K562 (cell line): ENCODE measurements at regions not wholly inside any gene's neighbourhood (a gene's known extent, or its start where the extent isn't known, plus 50 kb on each side); places are given as distances from the start of the nearest gene placed in this dataset.

Source experiments
- ATAC-seq: fragments of 200-7000 bp; cut with Tn5 transposase; 3 replicates; pipeline ENCODE4 v1.9.1; 2020; ENCODE audit warnings: moderate library complexity
- BruUV-seq: library from RNA; stranded (reverse); fragments of 400-500 nt; replicated peaks from 2 replicates; lab custom pipeline; 2021; lab: Mats Ljungman, UMichigan
- CTCF ChIA-PET: fragments of 300-600 bp; formaldehyde crosslinking; extraction: SDS; loops from one replicate; lab custom pipeline; 2021; ENCODE audit warnings: low intra/inter-chr PET ratio; lab: Yijun Ruan, JAX
- POLR2A ChIA-PET: fragments of 300-600, 350-650 bp; sonication (Branson Sonifier 250); formaldehyde crosslinking; extraction: SDS; loops from one replicate; lab custom pipeline; 2021; ENCODE audit warnings: antibody characterized with exemption, inconsistent platforms; lab: Yijun Ruan, JAX
- DNase-seq, 4 experiments: peaks; one replicate each; pipeline versions ENCODE4 v3.0.0 to v3.0.0-alpha.2; 2011 to 2018; ENCODE audit warnings: low spot score in 3 of 4, mixed read lengths in 3 of 4; ENCODE audit errors: extremely low read depth in 1 of 4
- FAIRE-seq: peaks from 2 replicates; lab custom pipeline; 2011; peaks lifted over from hg19 to GRCh38; lab: Jason Lieb, UNC
- H2AFZ ChIP-seq: 2 replicates; pipeline ENCODE4 v1.6.0; 2011; ENCODE audit warnings: low read depth, low read length, control low read depth, inconsistent platforms
- H3K27ac ChIP-seq: fragments of 200-600 bp; 3 replicates; pipeline ENCODE4 v1.8.0; 2011; ENCODE audit warnings: low read depth, mild to moderate bottlenecking, control low read depth, inconsistent platforms, low read length, moderate library complexity, mixed read lengths; ENCODE audit errors: extremely low read depth
- H3K27me3 ChIP-seq, 2 experiments: fragments of 300-600 bp in 1 of 2; 2 replicates in 1 of 2; 3 replicates in 1 of 2; pipeline versions ENCODE4 v1.6.0 to v1.8.0; 2011; ENCODE audit warnings: inconsistent platforms in 2 of 2, low read length in 2 of 2, mild to moderate bottlenecking in 1 of 2, mixed read lengths in 1 of 2, moderate library complexity in 1 of 2; ENCODE audit not compliant: control insufficient read depth in 2 of 2, insufficient read depth in 2 of 2
- H3K36me3 ChIP-seq: fragments of 300-600 bp; 3 replicates; pipeline ENCODE4 v1.8.0; 2011; ENCODE audit warnings: mild to moderate bottlenecking, low read length, inconsistent platforms; ENCODE audit not compliant: control insufficient read depth, insufficient read depth
- H3K4me1 ChIP-seq, 2 experiments: fragments of 200-600 bp in 1 of 2; replicated peaks in 1 of 2; 2 replicates in 1 of 2; 3 replicates in 1 of 2; pipeline versions ENCODE4 v1.5.1 to v1.8.0; 2011; ENCODE audit warnings: inconsistent platforms in 2 of 2, low read length in 2 of 2, mild to moderate bottlenecking in 1 of 2, mixed read lengths in 1 of 2, moderate library complexity in 1 of 2; ENCODE audit not compliant: control insufficient read depth in 2 of 2, insufficient read depth in 2 of 2
- H3K4me2 ChIP-seq: 2 replicates; pipeline ENCODE4 v1.6.1; 2011; ENCODE audit warnings: low read length, control low read depth, inconsistent platforms, mixed read lengths; ENCODE audit not compliant: insufficient read depth
- H3K4me3 ChIP-seq: fragments of 200-600 bp; sonication (generic), shearing (Covaris generic); 2 replicates; pipeline ENCODE4 v1.5.1; 2016; ENCODE audit warnings: control low read depth, inconsistent platforms
- H3K79me2 ChIP-seq: fragments of 200-600 bp; 3 replicates; pipeline ENCODE4 v1.8.0; 2011; ENCODE audit warnings: low read length, inconsistent platforms; ENCODE audit not compliant: control insufficient read depth, insufficient read depth
- H3K9ac ChIP-seq, 2 experiments: 2 replicates each; pipeline versions ENCODE4 v1.6.0 to v1.6.1; 2011; ENCODE audit warnings: low read depth in 2 of 2, low read length in 2 of 2, control low read depth in 1 of 2, inconsistent platforms in 1 of 2, mild to moderate bottlenecking in 1 of 2, mixed read lengths in 1 of 2; ENCODE audit not compliant: insufficient read depth in 1 of 2
- H3K9me1 ChIP-seq: one replicate; pipeline ENCODE4 v1.6.0; 2011; ENCODE audit warnings: inconsistent platforms, mild to moderate bottlenecking, low read length, moderate library complexity; ENCODE audit not compliant: control insufficient read depth, insufficient read depth
- H3K9me3 ChIP-seq: replicated peaks from 2 replicates; pipeline ENCODE4 v1.5.1; 2011; ENCODE audit warnings: low read depth, low read length, inconsistent platforms; ENCODE audit not compliant: control insufficient read depth, insufficient read depth
- H4K20me1 ChIP-seq: replicated peaks from 2 replicates; pipeline ENCODE4 v1.6.1; 2011; ENCODE audit warnings: low read length, inconsistent platforms, mixed read lengths; ENCODE audit not compliant: control insufficient read depth, insufficient read depth
- CREB3L1 ChIP-seq: fragments of 450-650 bp; IDR thresholded peaks from 2 replicates; pipeline ENCODE4 v1.6.1; 2014; ENCODE audit warnings: low read depth, mild to moderate bottlenecking, moderate library complexity, borderline replicate concordance
- JUND ChIP-seq, 2 experiments: IDR thresholded peaks; 2 replicates in 1 of 2; 3 replicates in 1 of 2; pipeline ENCODE4 v1.6.1; 2011; ENCODE audit warnings: borderline replicate concordance in 2 of 2, low read depth in 2 of 2, low read length in 2 of 2, improper control_type of control experiment in 1 of 2, missing biosample characterization in 1 of 2, missing genetic modification characterization in 1 of 2, missing genetic modification reagents in 1 of 2
- RCOR1 ChIP-seq, 2 experiments: IDR thresholded peaks; 2 replicates each; pipeline ENCODE4 v1.6.1; 2012; ENCODE audit warnings: low read depth in 2 of 2, low read length in 2 of 2, borderline replicate concordance in 1 of 2, improper control_type of control experiment in 1 of 2
- SNAPC5 ChIP-seq: fragments of 250-450 bp; sonication (Bioruptor Pico); IDR thresholded peaks from 2 replicates; pipeline ENCODE4 v1.8.0; 2021; ENCODE audit warnings: moderate library complexity, mild to moderate bottlenecking, inconsistent platforms
- XRCC5 ChIP-seq: fragments of 200-400 bp; formaldehyde crosslinking; IDR thresholded peaks from 2 replicates; pipeline ENCODE4 v1.6.1; 2017; ENCODE audit warnings: low read depth, mild to moderate bottlenecking, low read length
- ZBED1 ChIP-seq: IDR thresholded peaks from 2 replicates; pipeline ENCODE4 v1.6.1; 2014
- ZNF354B ChIP-seq: fragments of 250-450 bp; sonication (Bioruptor Pico); IDR thresholded peaks from 2 replicates; pipeline ENCODE4 v1.4.0; 2020
- WGBS: fragments of 100-300 bp; shearing (Covaris generic); methylation state at CpG from one replicate; pipeline ENCODE4 v1.1.6; 2016; ENCODE audit warnings: low coverage, mixed read lengths; ENCODE audit not compliant: insufficient coverage; ENCODE audit errors: missing lambda C conversion rate; 5-methylcytosine and 5-hydroxymethylcytosine counted together
- in situ Hi-C: fragments of 300-500 bp; cut with MboI; formaldehyde crosslinking; loops from 4 replicates; pipeline ENCODE4 v1.15.0; 2018; ENCODE audit warnings: inconsistent platforms, mixed read lengths
- intact Hi-C: fragments of 100-400 bp; cut with micrococcal nuclease; formaldehyde crosslinking; loops from 2 replicates; pipeline ENCODE4 v1.14.2; 2022
- TF ChIP-seq, protein P1 (sequence below): sonication (generic); formaldehyde crosslinking; IDR thresholded peaks from 2 replicates; pipeline ENCODE4 v1.8.1; 2023; ENCODE audit warnings: mild to moderate bottlenecking, missing genetic modification reagents

DNA sequence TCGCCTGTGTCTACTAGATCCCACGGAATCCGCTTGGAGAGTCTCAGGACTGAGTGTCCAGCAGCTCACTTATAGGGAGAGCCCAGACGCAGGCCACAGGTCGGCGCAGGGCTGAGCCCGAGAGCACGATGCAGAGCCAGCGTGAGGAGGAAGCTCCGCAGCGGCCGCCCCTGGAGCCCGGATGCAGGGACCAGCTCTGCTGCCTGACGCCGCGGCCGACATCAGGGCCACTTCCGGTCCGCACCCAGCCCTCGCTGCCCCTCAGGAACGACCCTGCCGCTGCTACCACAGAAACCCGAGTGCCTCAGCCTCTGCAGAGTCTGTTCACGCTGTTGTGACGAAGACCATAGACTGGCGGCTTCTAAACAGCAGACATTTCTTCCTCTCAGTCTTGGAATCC is 275.8 kb upstream of the PPP2R2D start:
- no TSS peak for BruUV-seq
- POLR2A ChIA-PET: no interaction called here
- intact Hi-C loops (no loop called here), in situ Hi-C loops (no loop called here)
- Histone ChIP-seq H4K20me1 (no peaks in the 10 kb centered on the region), H3K36me3 (no peaks in the 10 kb centered on the region), H3K9me3 (no peaks in the 10 kb centered on the region), H3K4me1 (no peaks in the 10 kb centered on the region), H3K79me2 (no peaks in the 10 kb centered on the region), H2AFZ (no peak overlapping the region), H3K4me3 (no peak overlapping the region), H3K9me1 (no peaks in the 10 kb centered on the region), H3K4me2 (no peak overlapping the region), H3K9ac (no peak overlapping the region), H3K27me3 (no peaks in the 10 kb centered on the region), H3K27ac (no peak overlapping the region)
- no peak for FAIRE-seq
- DNase-seq: no peak
- CTCF ChIA-PET: no interaction called here
- TF ChIP-seq, protein P1, sequence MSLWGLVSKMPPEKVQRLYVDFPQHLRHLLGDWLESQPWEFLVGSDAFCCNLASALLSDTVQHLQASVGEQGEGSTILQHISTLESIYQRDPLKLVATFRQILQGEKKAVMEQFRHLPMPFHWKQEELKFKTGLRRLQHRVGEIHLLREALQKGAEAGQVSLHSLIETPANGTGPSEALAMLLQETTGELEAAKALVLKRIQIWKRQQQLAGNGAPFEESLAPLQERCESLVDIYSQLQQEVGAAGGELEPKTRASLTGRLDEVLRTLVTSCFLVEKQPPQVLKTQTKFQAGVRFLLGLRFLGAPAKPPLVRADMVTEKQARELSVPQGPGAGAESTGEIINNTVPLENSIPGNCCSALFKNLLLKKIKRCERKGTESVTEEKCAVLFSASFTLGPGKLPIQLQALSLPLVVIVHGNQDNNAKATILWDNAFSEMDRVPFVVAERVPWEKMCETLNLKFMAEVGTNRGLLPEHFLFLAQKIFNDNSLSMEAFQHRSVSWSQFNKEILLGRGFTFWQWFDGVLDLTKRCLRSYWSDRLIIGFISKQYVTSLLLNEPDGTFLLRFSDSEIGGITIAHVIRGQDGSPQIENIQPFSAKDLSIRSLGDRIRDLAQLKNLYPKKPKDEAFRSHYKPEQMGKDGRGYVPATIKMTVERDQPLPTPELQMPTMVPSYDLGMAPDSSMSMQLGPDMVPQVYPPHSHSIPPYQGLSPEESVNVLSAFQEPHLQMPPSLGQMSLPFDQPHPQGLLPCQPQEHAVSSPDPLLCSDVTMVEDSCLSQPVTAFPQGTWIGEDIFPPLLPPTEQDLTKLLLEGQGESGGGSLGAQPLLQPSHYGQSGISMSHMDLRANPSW: no peak
- TF ChIP-seq SNAPC5 (no peak), ZBED1 (no peak)
- no peak for ATAC-seq
- WGBS: no CpG with 5 or more reads among the region's 26 CpGs

- DNase-seq (no peak), ATAC-seq (no peak), FAIRE-seq (no peak)
- Histone ChIP-seq H3K4me1 (no peaks in the 10 kb centered on the region), H3K27me3 (no peaks in the 10 kb centered on the region), H3K4me3 (no peak overlapping the region), H4K20me1 (no peaks in the 10 kb centered on the region), H3K79me2 (no peaks in the 10 kb centered on the region), H3K9ac (no peak overlapping the region), H2AFZ (no peak overlapping the region), H3K4me2 (no peak overlapping the region), H3K27ac (no peak overlapping the region), H3K9me3 (no peaks in the 10 kb centered on the region), H3K9me1 (no peaks in the 10 kb centered on the region), H3K36me3 (no peaks in the 10 kb centered on the region)
- ChIA-PET POLR2A (no interaction called here), CTCF (no interaction called here)
- TF ChIP-seq RCOR1 (IDR thresholded peaks at IDR 0.05; ENCODE audit: borderline replicate concordance in 1 of 2, low read depth in 2 of 2, low read length in 2 of 2) (no peak), XRCC5 (no peak), JUND (IDR thresholded peaks at IDR 0.05; ENCODE audit: borderline replicate concordance, low read depth, low read length) (no peak), JUND (tag; IDR thresholded peaks at IDR 0.05; ENCODE audit: borderline replicate concordance, low read depth, low read length) (no peak), ZNF354B (CRISPR knock-in tag) (no peak), CREB3L1 (no peak)
- WGBS: 15% methylated on average over 10 of the region's 11 CpGs
- in situ Hi-C loops (no loop called here), intact Hi-C loops (no loop called here)
- BruUV-seq: no TSS peak
Measured at GRCh38 chr10:131626274-131626673, 274.5 kb upstream of the PPP2R2D start.
